PC-9 (cell line): ENCODE measurements at regions not wholly inside any gene's neighbourhood (a gene's known extent, or its start where the extent isn't known, plus 50 kb on each side); places are given as distances from the start of the nearest gene placed in this dataset.

Experiments
- BruUV-seq: library from RNA; stranded (reverse); fragments of 400-500 nt; replicated peaks from 2 replicates; lab custom pipeline; 2021; lab: Mats Ljungman, UMichigan
- CTCF ChIA-PET: fragments of 300-600 bp; sonication (Branson Sonifier 250); formaldehyde crosslinking; loops from one replicate; lab custom pipeline; 2022; ENCODE audit warnings: antibody characterized with exemption; lab: Charles Lee
- POLR2A ChIA-PET: fragments of 300-600 bp; sonication (Branson Sonifier 250); formaldehyde crosslinking; loops from one replicate; lab custom pipeline; 2022; ENCODE audit warnings: antibody characterized with exemption; ENCODE audit not compliant: unreplicated experiment; lab: Charles Lee
- DNase-seq, 2 experiments: peaks; one replicate each; pipeline versions ENCODE4 v3.0.0 to v3.0.0-alpha.2; 2015 to 2022; ENCODE audit warnings: mixed read lengths in 1 of 2
- H2AFZ ChIP-seq: fragments of 200-600 bp; sonication (generic); 2 replicates; pipeline ENCODE4 v1.8.1; 2017; ENCODE audit warnings: antibody characterized with exemption
- H3F3A ChIP-seq: fragments of 200-600 bp; sonication (generic); 2 replicates; pipeline ENCODE4 v1.8.1; 2017; ENCODE audit warnings: antibody characterized with exemption, mild to moderate bottlenecking, low read depth; ENCODE audit not compliant: insufficient read depth
- H3K27ac ChIP-seq: fragments of 200-600 bp; sonication (generic); 2 replicates; pipeline ENCODE4 v1.6.1; 2016; ENCODE audit warnings: mixed run types
- H3K27me3 ChIP-seq: fragments of 200-600 bp; sonication (generic); 2 replicates; pipeline ENCODE4 v1.6.1; 2016; ENCODE audit warnings: low read depth, mixed run types; ENCODE audit not compliant: insufficient read depth
- H3K36me3 ChIP-seq: fragments of 200-600 bp; sonication (generic); 2 replicates; pipeline ENCODE4 v1.6.1; 2016; ENCODE audit warnings: low read depth, mixed run types
- H3K4me1 ChIP-seq: fragments of 200-600 bp; sonication (generic); replicated peaks from 2 replicates; pipeline ENCODE4 v1.6.1; 2016; ENCODE audit warnings: mixed run types; ENCODE audit not compliant: insufficient read depth
- H3K4me2 ChIP-seq: fragments of 200-600 bp; sonication (generic); 2 replicates; pipeline ENCODE4 v1.6.1; 2017; ENCODE audit warnings: mixed run types
- H3K4me3 ChIP-seq: fragments of 200-600 bp; sonication (generic); 2 replicates; pipeline ENCODE4 v1.6.1; 2016; ENCODE audit warnings: mixed run types
- H3K79me2 ChIP-seq: fragments of 200-600 bp; sonication (generic); 2 replicates; pipeline ENCODE4 v1.6.1; 2017; ENCODE audit warnings: low read depth, mixed run types
- H3K9me2 ChIP-seq: fragments of 200-600 bp; sonication (generic); 2 replicates; pipeline ENCODE4 v1.8.1; 2017; ENCODE audit warnings: mild to moderate bottlenecking; ENCODE audit not compliant: insufficient read depth
- H3K9me3 ChIP-seq: fragments of 200-600 bp; sonication (generic); 2 replicates; pipeline ENCODE4 v1.8.1; 2016; ENCODE audit warnings: low read depth; ENCODE audit not compliant: insufficient read depth
- H4K20me1 ChIP-seq: fragments of 200-600 bp; sonication (generic); 2 replicates; pipeline ENCODE4 v1.8.1; 2017; ENCODE audit not compliant: insufficient read depth
- EZH2 ChIP-seq: fragments of 200-600 bp; sonication (generic); IDR thresholded peaks from 2 replicates; pipeline ENCODE4 v1.8.0; 2017; ENCODE audit warnings: antibody characterized with exemption, low read depth
- intact Hi-C: fragments of 100-400 bp; cut with micrococcal nuclease; formaldehyde crosslinking; loops from one replicate; pipeline ENCODE4 v1.10.0; 2022; ENCODE audit not compliant: unreplicated experiment
- TF ChIP-seq, protein P1 (sequence below): fragments of 200-600 bp; sonication (generic); conservative IDR thresholded peaks from 2 replicates; pipeline ENCODE4 v1.6.1; 2017; ENCODE audit warnings: mixed run types, antibody characterized with exemption, mild to moderate bottlenecking, moderate library complexity

DNA sequence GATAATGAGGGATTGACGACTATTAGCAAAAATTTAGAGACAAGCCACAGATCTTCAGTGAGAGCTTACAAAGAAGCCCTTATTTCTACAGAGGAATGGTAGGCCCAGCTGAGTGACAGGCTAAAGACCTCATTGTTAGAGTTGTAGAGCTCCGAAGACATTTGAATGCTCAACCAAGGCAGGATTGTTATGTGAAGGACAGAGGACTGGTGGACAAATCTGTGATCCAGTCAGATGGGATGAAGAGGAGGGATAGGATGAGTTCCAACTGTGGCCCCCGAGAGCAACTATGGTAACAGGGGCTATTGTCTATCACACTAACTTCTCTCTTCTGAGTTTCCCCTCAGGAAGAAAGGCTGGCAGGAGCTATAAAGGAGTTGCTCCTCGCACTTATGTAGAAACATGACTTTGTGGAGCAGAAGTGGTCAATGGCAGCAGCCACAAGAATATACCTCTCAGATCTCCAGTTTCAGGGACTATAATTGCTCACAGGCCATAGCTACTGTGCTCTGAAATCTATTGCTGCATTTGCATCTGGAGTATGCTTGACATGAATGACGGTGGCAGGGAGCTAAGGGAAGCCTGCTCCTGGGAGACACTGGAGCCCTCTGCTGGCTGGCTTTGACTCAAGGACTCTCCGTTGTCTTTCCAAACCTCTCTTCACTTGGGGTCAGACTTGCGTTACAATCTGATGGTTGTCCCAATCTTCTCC is 50.3 kb upstream of the GREB1L start:
- no peak for TF ChIP-seq EZH2
- TF ChIP-seq, protein P1, sequence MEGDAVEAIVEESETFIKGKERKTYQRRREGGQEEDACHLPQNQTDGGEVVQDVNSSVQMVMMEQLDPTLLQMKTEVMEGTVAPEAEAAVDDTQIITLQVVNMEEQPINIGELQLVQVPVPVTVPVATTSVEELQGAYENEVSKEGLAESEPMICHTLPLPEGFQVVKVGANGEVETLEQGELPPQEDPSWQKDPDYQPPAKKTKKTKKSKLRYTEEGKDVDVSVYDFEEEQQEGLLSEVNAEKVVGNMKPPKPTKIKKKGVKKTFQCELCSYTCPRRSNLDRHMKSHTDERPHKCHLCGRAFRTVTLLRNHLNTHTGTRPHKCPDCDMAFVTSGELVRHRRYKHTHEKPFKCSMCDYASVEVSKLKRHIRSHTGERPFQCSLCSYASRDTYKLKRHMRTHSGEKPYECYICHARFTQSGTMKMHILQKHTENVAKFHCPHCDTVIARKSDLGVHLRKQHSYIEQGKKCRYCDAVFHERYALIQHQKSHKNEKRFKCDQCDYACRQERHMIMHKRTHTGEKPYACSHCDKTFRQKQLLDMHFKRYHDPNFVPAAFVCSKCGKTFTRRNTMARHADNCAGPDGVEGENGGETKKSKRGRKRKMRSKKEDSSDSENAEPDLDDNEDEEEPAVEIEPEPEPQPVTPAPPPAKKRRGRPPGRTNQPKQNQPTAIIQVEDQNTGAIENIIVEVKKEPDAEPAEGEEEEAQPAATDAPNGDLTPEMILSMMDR = peak; percentile 50
- Histone ChIP-seq H3K4me1 (no peaks in the 10 kb centered on the region), H4K20me1 (no peaks in the 10 kb centered on the region), H3F3A (no peaks in the 10 kb centered on the region), H3K79me2 (no peaks in the 10 kb centered on the region), H3K27me3 (no peaks in the 10 kb centered on the region), H2AFZ (no peak overlapping the region), H3K9me2 (no peaks in the 10 kb centered on the region), H3K9me3 (no peaks in the 10 kb centered on the region), H3K4me3 (no peak overlapping the region), H3K27ac (no peak overlapping the region), H3K4me2 (no peak overlapping the region), H3K36me3 (no peaks in the 10 kb centered on the region)
- ChIA-PET POLR2A (no interaction called here), CTCF (no interaction called here)
- no TSS peak for BruUV-seq
- intact Hi-C loops = loop anchor here (10.0 kb wide), 1 partner anchor 413 kb away; the partner anchor contains the start of gene ESCO1
- peak in 1 of 2 experiments; percentile 38 for DNase-seq
